ENCODE measurements at regions not wholly inside any gene's neighbourhood (a gene's known extent, or its start where the extent isn't known, plus 50 kb on each side); places are given as distances from the start of the nearest gene placed in this dataset.

DNA sequence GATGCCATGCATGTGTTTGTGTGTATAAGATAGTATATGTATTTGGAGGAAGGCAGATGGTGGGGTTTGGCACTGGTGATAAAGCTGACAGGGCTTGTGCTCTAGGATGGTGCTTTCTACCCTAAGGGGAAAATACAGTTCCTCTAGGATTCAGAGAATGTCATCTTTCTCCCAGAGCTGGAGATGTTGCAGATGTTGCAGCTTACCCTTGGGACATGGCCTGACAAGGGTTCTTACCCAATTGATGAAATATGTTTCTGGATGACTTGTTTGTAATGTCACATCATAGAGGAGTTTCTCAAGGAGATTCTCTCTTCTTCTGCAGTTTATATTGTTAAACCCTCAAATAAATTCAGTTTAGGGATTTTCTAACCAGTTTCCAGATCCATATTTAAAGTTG lies 52.5 kb upstream of the PITX2 start:
- Histone ChIP-seq H3K4me3 (no peak overlapping the region), H3K27ac (no peak overlapping the region), H3K36me3 (no peaks in the 10 kb centered on the region), H3K4me1 (no peaks in the 10 kb centered on the region), H3K9me3 (no peaks in the 10 kb centered on the region), H3K27me3 (peaks cover 0 to 6% (median 0%) of the 10 kb centered on the region in 4 donors)
- intact Hi-C loops (cut with DNase I): no loop called here
- TF ChIP-seq, protein P1, sequence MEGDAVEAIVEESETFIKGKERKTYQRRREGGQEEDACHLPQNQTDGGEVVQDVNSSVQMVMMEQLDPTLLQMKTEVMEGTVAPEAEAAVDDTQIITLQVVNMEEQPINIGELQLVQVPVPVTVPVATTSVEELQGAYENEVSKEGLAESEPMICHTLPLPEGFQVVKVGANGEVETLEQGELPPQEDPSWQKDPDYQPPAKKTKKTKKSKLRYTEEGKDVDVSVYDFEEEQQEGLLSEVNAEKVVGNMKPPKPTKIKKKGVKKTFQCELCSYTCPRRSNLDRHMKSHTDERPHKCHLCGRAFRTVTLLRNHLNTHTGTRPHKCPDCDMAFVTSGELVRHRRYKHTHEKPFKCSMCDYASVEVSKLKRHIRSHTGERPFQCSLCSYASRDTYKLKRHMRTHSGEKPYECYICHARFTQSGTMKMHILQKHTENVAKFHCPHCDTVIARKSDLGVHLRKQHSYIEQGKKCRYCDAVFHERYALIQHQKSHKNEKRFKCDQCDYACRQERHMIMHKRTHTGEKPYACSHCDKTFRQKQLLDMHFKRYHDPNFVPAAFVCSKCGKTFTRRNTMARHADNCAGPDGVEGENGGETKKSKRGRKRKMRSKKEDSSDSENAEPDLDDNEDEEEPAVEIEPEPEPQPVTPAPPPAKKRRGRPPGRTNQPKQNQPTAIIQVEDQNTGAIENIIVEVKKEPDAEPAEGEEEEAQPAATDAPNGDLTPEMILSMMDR (IDR thresholded peaks at IDR 0.05): no peak
- no peak for DNase-seq
- FAIRE-seq: no peak
- no peak for ATAC-seq

DNA sequence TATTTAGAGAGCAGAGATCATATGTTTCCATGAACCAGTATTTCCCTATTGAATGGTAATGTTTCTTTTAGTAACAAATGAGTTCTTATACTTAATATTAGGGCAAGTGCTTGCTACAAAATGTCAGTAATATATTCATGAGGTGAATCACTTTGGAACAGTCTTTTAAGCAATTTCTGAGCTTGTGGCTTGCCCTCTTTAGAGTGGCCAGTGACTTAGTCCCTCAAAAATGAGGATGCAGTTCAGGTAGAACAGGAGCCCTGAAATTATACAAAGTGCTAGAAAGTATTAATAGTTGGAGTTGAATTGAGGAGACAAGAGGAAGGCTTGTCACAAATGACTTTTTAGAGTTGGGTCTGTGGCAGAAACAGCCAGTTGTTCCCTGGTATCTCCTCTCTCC lies 53.4 kb upstream of the PITX2 start:
- DNase-seq: no peak
- intact Hi-C loops (cut with DNase I): no loop called here
- Histone ChIP-seq H3K9me3 (no peaks in the 10 kb centered on the region), H3K4me1 (no peaks in the 10 kb centered on the region), H3K27me3 (peaks cover 0 to 6% (median 0%) of the 10 kb centered on the region in 4 donors), H3K4me3 (no peak overlapping the region), H3K27ac (no peak overlapping the region), H3K36me3 (no peaks in the 10 kb centered on the region)
- FAIRE-seq: no peak
- ATAC-seq: no peak
- TF ChIP-seq, protein P1 (IDR thresholded peaks at IDR 0.05): no peak

- Histone ChIP-seq H3K27me3 (no peaks in the 10 kb centered on the region), H3K36me3 (no peaks in the 10 kb centered on the region), H3K4me1 (no peaks in the 10 kb centered on the region), H3K9me3 (no peaks in the 10 kb centered on the region), H3K27ac (no peak overlapping the region), H3K4me3 (no peak overlapping the region)
- TF ChIP-seq, protein P1 (IDR thresholded peaks at IDR 0.05): no peak
- DNase-seq (peak in 2 of 6 donors; percentile 32 to 59), FAIRE-seq (no peak), ATAC-seq (no peak)
- 0 to 12% methylated on average over 1 of the region's 1 CpG for WGBS, 2 donors
- intact Hi-C loops (cut with DNase I): no loop called here
These were observed 55.8 kb upstream of the PITX2 start for GRCh38 chr4:110678517-110679227.

DNA sequence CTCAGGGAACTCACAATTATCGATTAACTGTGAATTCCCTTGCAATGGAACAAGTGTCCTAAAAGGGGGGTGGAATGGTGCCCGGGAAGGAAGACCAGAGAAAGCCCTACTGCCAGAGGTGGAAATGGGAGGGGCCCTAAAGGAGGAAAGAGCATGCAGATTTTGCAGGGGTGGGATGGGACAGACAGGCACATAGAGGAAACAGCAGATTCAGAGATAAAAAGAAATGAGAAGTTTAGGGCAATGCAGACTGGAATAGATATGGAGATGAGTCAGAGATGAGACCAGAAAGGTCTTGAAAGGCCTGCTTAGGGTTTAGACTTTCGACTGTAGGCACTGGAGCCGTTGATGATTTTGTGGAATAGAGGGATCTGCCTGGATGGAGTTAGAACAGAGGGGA lies 57.4 kb upstream of the PITX2 start:
- TF ChIP-seq, protein P1 (IDR thresholded peaks at IDR 0.05): no peak
- WGBS, 2 donors: 58 to 76% methylated on average over 4 of the region's 4 CpGs

DNA sequence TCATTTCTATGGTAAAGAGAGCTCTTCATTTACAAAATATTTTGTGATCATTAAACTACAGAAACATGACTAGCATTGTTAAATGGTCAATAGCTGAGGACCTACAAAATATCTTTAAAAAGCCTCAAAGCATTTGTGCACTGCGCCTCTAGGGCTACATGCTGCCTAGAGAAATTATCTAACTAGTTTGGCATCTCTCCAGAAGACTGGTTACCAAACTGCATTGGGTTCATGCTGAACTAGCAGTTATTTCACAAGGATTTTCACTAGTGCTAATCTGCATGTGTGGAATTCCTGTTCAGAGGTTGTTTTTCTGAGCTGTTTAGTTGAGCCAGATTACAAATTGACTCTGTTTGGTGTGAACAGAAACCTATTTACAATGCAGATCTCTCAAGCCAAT lies 58.5 kb upstream of the PITX2 start:
- no peak for FAIRE-seq
- WGBS, 2 donors: 61 to 74% methylated on average over 1 of the region's 1 CpG

More for the DNA sequence above, 57.4 kb upstream of the PITX2 start:
- no peaks in the 10 kb centered on the region for H3K9me3 ChIP-seq
- H3K27ac ChIP-seq: no peak overlapping the region
- no peak overlapping the region for H3K4me3 ChIP-seq
- H3K36me3 ChIP-seq: no peaks in the 10 kb centered on the region
- no peak for ATAC-seq
- H3K27me3 ChIP-seq: no peaks in the 10 kb centered on the region
- intact Hi-C loops (cut with DNase I): no loop called here
- no peaks in the 10 kb centered on the region for H3K4me1 ChIP-seq
- DNase-seq: no peak
- no peak for FAIRE-seq

More for the DNA sequence above, 58.5 kb upstream of the PITX2 start:
- Histone ChIP-seq H3K27me3 (no peaks in the 10 kb centered on the region), H3K9me3 (no peaks in the 10 kb centered on the region), H3K27ac (no peak overlapping the region), H3K4me3 (no peak overlapping the region), H3K36me3 (no peaks in the 10 kb centered on the region), H3K4me1 (no peaks in the 10 kb centered on the region)
- TF ChIP-seq, protein P1 (IDR thresholded peaks at IDR 0.05): no peak
- ATAC-seq: no peak
- no peak for DNase-seq
- intact Hi-C loops (cut with DNase I): no loop called here
